Vagina (tissue), 2 donors: ENCODE measurements at regions not wholly inside any gene's neighbourhood (a gene's known extent, or its start where the extent isn't known, plus 50 kb on each side); places are given as distances from the start of the nearest gene placed in this dataset.

Experiments used
- POLR2AphosphoS5 ChIP-seq, 2 donors: sonication (generic); formaldehyde crosslinking; IDR thresholded peaks; one replicate each; pipeline ENCODE4 v1.9.0; 2017; ENCODE audit warnings: antibody characterized with exemption in 2 of 2, mild to moderate bottlenecking in 2 of 2, low read depth in 1 of 2; ENCODE audit not compliant: insufficient read depth in 1 of 2
- TF ChIP-seq, protein P1 (sequence below), 3 experiments: fragments of 450-650 bp in 2 of 3; fragments of 200-600 bp in 1 of 3; sonication (generic) in 1 of 3; IDR thresholded peaks; one replicate each; pipeline ENCODE4 v1.5.1; 2017 to 2019; ENCODE audit warnings: antibody characterized with exemption in 3 of 3, mild to moderate bottlenecking in 2 of 3, moderate library complexity in 2 of 3

GRCh38 chr5:7036192-7036835 is 323.1 kb downstream of the TENT4A start:
- TF ChIP-seq, protein P1, sequence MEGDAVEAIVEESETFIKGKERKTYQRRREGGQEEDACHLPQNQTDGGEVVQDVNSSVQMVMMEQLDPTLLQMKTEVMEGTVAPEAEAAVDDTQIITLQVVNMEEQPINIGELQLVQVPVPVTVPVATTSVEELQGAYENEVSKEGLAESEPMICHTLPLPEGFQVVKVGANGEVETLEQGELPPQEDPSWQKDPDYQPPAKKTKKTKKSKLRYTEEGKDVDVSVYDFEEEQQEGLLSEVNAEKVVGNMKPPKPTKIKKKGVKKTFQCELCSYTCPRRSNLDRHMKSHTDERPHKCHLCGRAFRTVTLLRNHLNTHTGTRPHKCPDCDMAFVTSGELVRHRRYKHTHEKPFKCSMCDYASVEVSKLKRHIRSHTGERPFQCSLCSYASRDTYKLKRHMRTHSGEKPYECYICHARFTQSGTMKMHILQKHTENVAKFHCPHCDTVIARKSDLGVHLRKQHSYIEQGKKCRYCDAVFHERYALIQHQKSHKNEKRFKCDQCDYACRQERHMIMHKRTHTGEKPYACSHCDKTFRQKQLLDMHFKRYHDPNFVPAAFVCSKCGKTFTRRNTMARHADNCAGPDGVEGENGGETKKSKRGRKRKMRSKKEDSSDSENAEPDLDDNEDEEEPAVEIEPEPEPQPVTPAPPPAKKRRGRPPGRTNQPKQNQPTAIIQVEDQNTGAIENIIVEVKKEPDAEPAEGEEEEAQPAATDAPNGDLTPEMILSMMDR (IDR thresholded peaks at IDR 0.05): no peak
- TF ChIP-seq POLR2AphosphoS5 (IDR thresholded peaks at IDR 0.05; ENCODE audit: insufficient read depth in 1 of 2, low read depth in 1 of 2): no peak
